ENCODE measurements at regions not wholly inside any gene's neighbourhood (a gene's known extent, or its start where the extent isn't known, plus 50 kb on each side); places are given as distances from the start of the nearest gene placed in this dataset.

GRCh38 chr11:11140510-11140909, 212.5 kb downstream of the CSNK2A3 start:
- no peak for DNase-seq (ENCODE audit: low spot score)

- DNase-seq (ENCODE audit: low spot score), result no peak
These were observed 215.7 kb downstream of the CSNK2A3 start for GRCh38 chr11:11137339-11137738.

- DNase-seq (ENCODE audit: low spot score), result no peak
These were observed 217.1 kb downstream of the CSNK2A3 start for GRCh38 chr11:11135820-11136476.

- no peak for DNase-seq (ENCODE audit: low spot score)
These were observed 223.9 kb downstream of the CSNK2A3 start for GRCh38 chr11:11129118-11129517.

GRCh38 chr11:11125618-11126017, 227.4 kb downstream of the CSNK2A3 start:
- no peak for DNase-seq (ENCODE audit: low spot score)

- DNase-seq (ENCODE audit: low spot score), result no peak
These were observed 230.3 kb downstream of the CSNK2A3 start for GRCh38 chr11:11122749-11123148.

GRCh38 chr11:11119917-11120316, 233.1 kb downstream of the CSNK2A3 start:
- DNase-seq (ENCODE audit: low spot score), result no peak

- DNase-seq (ENCODE audit: low spot score), result no peak
These were observed 235.3 kb downstream of the CSNK2A3 start for GRCh38 chr11:11117730-11118129.

- DNase-seq (ENCODE audit: low spot score), result no peak
These were observed 237.6 kb downstream of the CSNK2A3 start for GRCh38 chr11:11115475-11115874.

- no peak for DNase-seq (ENCODE audit: low spot score)
These were observed 239.4 kb downstream of the CSNK2A3 start for GRCh38 chr11:11113626-11114025.

- DNase-seq (ENCODE audit: low spot score), result no peak
These were observed 245.0 kb downstream of the CSNK2A3 start for GRCh38 chr11:11108026-11108425.

- DNase-seq (ENCODE audit: low spot score), result no peak
These were observed 245.8 kb downstream of the CSNK2A3 start for GRCh38 chr11:11107076-11107723.

GRCh38 chr11:11105361-11105760, 247.5 kb upstream of the ZBED5 start:
- no peak for DNase-seq (ENCODE audit: low spot score)

GRCh38 chr11:11095831-11096723, 238.2 kb upstream of the ZBED5 start:
- no peak for DNase-seq (ENCODE audit: low spot score)

GRCh38 chr11:11090495-11090894, 232.6 kb upstream of the ZBED5 start:
- DNase-seq (ENCODE audit: low spot score), result no peak

- DNase-seq (ENCODE audit: low spot score), result no peak
These were observed 232.0 kb upstream of the ZBED5 start for GRCh38 chr11:11089805-11090204.

GRCh38 chr11:11086979-11087378, 229.1 kb upstream of the ZBED5 start:
- no peak for DNase-seq (ENCODE audit: low spot score)

GRCh38 chr11:11085580-11085979, 227.7 kb upstream of the ZBED5 start:
- DNase-seq (ENCODE audit: low spot score), result no peak

- DNase-seq (ENCODE audit: low spot score), result no peak
These were observed 226.5 kb upstream of the ZBED5 start for GRCh38 chr11:11084337-11084736.

GRCh38 chr11:11083441-11083840, 225.6 kb upstream of the ZBED5 start:
- no peak for DNase-seq (ENCODE audit: low spot score)

- DNase-seq (ENCODE audit: low spot score), result no peak
These were observed 224.8 kb upstream of the ZBED5 start for GRCh38 chr11:11082646-11083045.

GRCh38 chr11:11081776-11082175, 223.9 kb upstream of the ZBED5 start:
- DNase-seq (ENCODE audit: low spot score), result no peak

- DNase-seq (ENCODE audit: low spot score), result no peak
These were observed 223.4 kb upstream of the ZBED5 start for GRCh38 chr11:11081288-11081687.

Data from SK-N-DZ (cell line).